Fibroblast of pulmonary artery (primary cell): ENCODE measurements at regions not wholly inside any gene's neighbourhood (a gene's known extent, or its start where the extent isn't known, plus 50 kb on each side); places are given as distances from the start of the nearest gene placed in this dataset.

Source experiments
- DNase-seq: peaks from one replicate; pipeline ENCODE4 v3.0.0-alpha.2; 2010; ENCODE audit warnings: low read depth
- H3K4me3 ChIP-seq: replicated peaks from 2 replicates; pipeline ENCODE4 v1.5.1; 2011; ENCODE audit warnings: low read depth, mild to moderate bottlenecking, control low read depth, low read length, moderate library complexity
- CTCF ChIP-seq: IDR thresholded peaks from 2 replicates; pipeline ENCODE4 v1.5.1; 2011; ENCODE audit warnings: mild to moderate bottlenecking, control low read depth, low read length, inconsistent platforms; ENCODE audit errors: missing control alignments

GRCh38 chr15:35136321-35137189, 51.5 kb upstream of the NANOGP8 start:
- DNase-seq = no peak
- no peak overlapping the region for H3K4me3 ChIP-seq
- no peak for TF ChIP-seq CTCF
